ENCODE measurements at regions not wholly inside any gene's neighbourhood (a gene's known extent, or its start where the extent isn't known, plus 50 kb on each side); places are given as distances from the start of the nearest gene placed in this dataset.
A peak's percentile ranks its signal among the peaks of the same experiment; 100 is the strongest.

DNA sequence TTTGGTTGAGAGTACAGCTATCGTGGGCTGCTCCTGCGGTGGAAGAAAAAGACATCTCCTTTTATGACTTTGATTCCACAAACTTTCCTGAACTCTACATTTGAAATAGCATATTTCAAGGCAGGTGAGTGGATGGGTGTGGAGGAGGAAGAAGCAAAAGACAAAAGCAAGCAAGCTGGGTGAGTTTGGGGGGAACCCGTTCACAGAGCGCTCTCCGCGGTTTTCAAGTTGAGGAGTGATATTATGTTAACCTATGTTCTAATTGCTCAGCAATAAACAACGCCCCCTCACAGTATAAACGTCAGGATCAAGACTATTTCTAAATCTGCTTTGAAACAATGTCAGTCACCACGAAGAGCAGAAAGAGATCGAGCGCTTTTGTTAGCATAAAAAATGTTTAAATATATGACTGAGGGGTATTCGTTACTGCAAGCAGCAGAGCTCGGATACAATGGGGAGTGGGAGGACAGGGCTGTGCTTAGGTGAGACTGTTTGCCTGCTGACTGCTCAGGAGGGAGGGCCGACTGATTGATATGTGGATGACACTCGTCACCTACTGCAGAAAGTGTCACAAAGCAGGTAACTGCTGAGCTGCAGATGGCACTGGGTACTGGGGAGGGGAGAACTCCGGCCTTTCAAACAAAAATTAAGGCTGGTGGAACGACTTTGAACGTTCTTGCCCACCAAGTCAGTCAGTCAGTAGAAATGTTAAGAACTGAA, 236.5 kb downstream of the DRD1 start:
- H3K27ac Mint-ChIP-seq = no peak overlapping the region

DNA sequence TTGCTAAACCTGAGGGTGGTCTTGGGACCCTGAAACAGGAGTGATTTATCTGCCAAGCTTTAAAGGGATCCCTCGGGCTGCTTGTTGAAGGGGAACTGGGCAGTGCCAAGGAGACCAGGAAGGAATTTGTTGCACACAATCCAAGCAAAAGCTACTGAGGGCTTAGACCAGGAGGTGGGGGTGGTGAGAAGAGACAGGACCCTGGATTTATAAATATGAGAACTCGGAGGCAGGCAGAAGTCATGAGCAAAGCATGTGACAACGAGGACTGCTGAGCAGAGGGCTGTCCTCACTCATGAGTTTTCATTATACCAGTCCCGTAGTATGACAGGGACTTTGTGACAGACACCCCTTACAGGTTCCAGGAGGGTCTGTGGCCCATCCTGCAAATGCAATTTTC, 237.3 kb downstream of the DRD1 start:
- H3K36me3 Mint-ChIP-seq (ENCODE audit: insufficient read depth) = no peaks in the 10 kb centered on the region
- H3K4me3 Mint-ChIP-seq (ENCODE audit: low read depth) = no peak overlapping the region
- H3K9me3 Mint-ChIP-seq (ENCODE audit: low read depth) = peaks cover 3% of the 10 kb centered on the region
- H3K27ac Mint-ChIP-seq = no peak overlapping the region
- TF ChIP-seq, protein P1, sequence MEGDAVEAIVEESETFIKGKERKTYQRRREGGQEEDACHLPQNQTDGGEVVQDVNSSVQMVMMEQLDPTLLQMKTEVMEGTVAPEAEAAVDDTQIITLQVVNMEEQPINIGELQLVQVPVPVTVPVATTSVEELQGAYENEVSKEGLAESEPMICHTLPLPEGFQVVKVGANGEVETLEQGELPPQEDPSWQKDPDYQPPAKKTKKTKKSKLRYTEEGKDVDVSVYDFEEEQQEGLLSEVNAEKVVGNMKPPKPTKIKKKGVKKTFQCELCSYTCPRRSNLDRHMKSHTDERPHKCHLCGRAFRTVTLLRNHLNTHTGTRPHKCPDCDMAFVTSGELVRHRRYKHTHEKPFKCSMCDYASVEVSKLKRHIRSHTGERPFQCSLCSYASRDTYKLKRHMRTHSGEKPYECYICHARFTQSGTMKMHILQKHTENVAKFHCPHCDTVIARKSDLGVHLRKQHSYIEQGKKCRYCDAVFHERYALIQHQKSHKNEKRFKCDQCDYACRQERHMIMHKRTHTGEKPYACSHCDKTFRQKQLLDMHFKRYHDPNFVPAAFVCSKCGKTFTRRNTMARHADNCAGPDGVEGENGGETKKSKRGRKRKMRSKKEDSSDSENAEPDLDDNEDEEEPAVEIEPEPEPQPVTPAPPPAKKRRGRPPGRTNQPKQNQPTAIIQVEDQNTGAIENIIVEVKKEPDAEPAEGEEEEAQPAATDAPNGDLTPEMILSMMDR (IDR thresholded peaks at IDR 0.05; ENCODE audit: unreplicated experiment) = no peak
- H3K27me3 Mint-ChIP-seq = peaks cover 33% of the 10 kb centered on the region
- no peak for DNase-seq (ENCODE audit: low spot score, unreplicated experiment)
- H3K4me1 Mint-ChIP-seq (ENCODE audit: low read depth) = peaks cover 4% of the 10 kb centered on the region

More for the DNA sequence above, 236.5 kb downstream of the DRD1 start:
- no peak for DNase-seq (ENCODE audit: low spot score, unreplicated experiment)
- peaks cover 38% of the 10 kb centered on the region for H3K27me3 Mint-ChIP-seq
- H3K4me1 Mint-ChIP-seq (ENCODE audit: low read depth) = peaks cover 4% of the 10 kb centered on the region
- TF ChIP-seq, protein P1 (IDR thresholded peaks at IDR 0.05; ENCODE audit: unreplicated experiment) = no peak
- H3K36me3 Mint-ChIP-seq (ENCODE audit: insufficient read depth) = no peaks in the 10 kb centered on the region
- H3K9me3 Mint-ChIP-seq (ENCODE audit: low read depth) = peaks cover 3% of the 10 kb centered on the region
- no peak overlapping the region for H3K4me3 Mint-ChIP-seq (ENCODE audit: low read depth)

DNA sequence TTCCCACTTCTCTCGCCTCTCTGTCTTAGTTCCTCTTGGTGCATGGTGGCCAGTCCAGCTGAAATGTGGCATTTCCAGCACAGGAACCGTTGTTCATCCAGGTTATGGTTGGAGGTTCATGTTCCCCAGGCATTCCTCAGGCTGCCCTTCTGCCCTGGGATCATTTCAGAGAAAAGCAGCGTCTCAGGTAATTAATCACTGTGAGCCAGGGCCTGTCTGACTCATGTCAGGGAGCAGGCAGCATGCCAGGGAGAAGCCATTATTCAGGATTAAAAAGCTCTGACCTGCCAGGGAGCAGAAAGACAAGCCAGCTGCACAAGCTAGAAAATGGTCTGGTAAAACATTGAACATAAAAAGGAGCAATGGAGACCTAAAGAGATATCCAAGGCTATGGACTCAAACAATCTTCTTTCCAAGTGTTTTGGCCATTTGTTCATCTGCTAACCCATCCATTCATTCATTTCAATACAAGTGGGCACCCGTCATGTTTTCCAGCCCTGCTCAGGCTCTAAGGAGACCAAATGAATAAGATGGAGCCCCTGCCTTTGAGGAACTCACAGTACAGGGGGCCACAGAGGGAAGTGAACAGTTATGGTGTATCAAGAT, 241.4 kb downstream of the DRD1 start:
- no peaks in the 10 kb centered on the region for H3K9me3 Mint-ChIP-seq (ENCODE audit: low read depth)
- no peak overlapping the region for H3K27ac Mint-ChIP-seq
- H3K4me3 Mint-ChIP-seq (ENCODE audit: low read depth) = no peak overlapping the region
- no peaks in the 10 kb centered on the region for H3K36me3 Mint-ChIP-seq (ENCODE audit: insufficient read depth)
- TF ChIP-seq, protein P1 (IDR thresholded peaks at IDR 0.05; ENCODE audit: unreplicated experiment) = no peak
- peaks cover 24% of the 10 kb centered on the region for H3K27me3 Mint-ChIP-seq
- DNase-seq (ENCODE audit: low spot score, unreplicated experiment) = no peak
- H3K4me1 Mint-ChIP-seq (ENCODE audit: low read depth) = no peaks in the 10 kb centered on the region

DNA sequence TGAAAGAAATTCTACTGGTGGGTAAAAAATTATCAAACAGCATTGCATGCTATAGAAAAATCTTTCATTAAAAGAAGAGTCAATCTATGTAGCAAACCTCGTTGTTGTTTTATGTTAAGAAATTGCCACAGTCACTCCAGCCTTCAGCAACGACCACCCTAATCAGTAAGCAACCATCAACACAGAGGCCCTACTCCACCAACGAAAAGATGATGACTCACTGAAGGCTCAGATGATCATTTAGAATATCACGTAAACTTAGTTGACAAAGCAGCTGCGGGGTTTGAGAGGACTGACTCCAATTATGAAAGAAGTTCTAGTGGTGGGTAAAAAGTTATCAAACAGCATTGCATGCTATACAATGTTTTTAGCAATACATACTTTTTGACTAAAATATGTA, 242.6 kb downstream of the DRD1 start:
- Mint-ChIP-seq H3K27me3 (peaks cover 13% of the 10 kb centered on the region), H3K9me3 (ENCODE audit: low read depth) (no peaks in the 10 kb centered on the region), H3K4me1 (ENCODE audit: low read depth) (no peaks in the 10 kb centered on the region), H3K27ac (no peak overlapping the region), H3K4me3 (ENCODE audit: low read depth) (no peak overlapping the region), H3K36me3 (ENCODE audit: insufficient read depth) (no peaks in the 10 kb centered on the region)
- DNase-seq (ENCODE audit: low spot score, unreplicated experiment) = no peak
- TF ChIP-seq, protein P1 (IDR thresholded peaks at IDR 0.05; ENCODE audit: unreplicated experiment) = no peak

DNA sequence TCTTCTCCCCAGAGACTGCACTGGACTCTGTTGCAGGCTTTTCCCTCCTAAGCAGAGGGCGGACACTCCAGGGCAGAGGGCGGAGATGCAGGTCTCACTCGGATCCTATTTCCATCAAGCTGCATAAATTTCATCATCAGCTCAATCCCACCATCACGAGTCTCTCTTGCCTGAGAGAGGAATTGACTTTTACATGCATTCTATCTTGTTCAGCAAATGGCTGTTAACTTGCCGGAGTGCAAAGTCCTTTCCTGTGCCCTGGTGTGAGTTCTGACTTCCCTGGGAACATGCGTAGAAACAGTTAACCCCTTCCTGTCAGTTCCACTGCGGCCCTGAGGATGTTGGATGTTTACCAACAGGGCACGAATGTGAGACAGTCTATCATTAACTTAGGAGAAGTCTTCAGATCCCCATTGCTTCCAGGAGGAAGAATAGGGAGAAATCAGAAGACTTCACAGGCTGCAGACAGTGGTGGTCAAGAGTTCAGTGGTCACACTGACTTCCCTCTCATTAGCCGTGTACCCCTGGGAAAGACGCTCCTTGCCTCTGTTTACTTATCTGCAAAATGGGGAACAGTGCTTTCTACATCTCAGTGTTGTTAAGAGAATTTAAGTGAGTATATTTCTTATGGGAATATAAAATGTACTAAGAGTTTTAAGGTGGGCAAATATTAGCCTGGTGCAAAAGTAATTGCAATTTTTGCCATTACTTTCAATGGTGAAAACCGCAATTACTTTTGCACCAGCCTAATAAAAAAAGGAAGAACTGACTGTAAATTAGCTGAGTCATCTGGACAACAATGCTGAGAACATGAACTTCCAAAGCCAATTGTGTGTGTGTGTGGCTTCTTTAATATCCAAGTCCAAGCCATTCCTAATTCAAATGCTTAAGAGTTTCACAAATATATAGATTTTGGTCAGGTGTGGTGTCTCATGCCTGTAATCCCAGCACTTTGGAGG, 248.0 kb downstream of the DRD1 start:
- H3K27me3 Mint-ChIP-seq = no peaks in the 10 kb centered on the region
- TF ChIP-seq, protein P1 (IDR thresholded peaks at IDR 0.05; ENCODE audit: unreplicated experiment) = no peak
- H3K4me3 Mint-ChIP-seq (ENCODE audit: low read depth) = peak overlapping the region; percentile 46
- peaks cover 23% of the 10 kb centered on the region for H3K4me1 Mint-ChIP-seq (ENCODE audit: low read depth)
- DNase-seq (ENCODE audit: low spot score, unreplicated experiment) = peak; percentile 13
- no peaks in the 10 kb centered on the region for H3K36me3 Mint-ChIP-seq (ENCODE audit: insufficient read depth)
- H3K27ac Mint-ChIP-seq = peak overlapping the region; percentile 80
- H3K9me3 Mint-ChIP-seq (ENCODE audit: low read depth) = peaks cover 10% of the 10 kb centered on the region
